CD4-positive, alpha-beta T cell (primary cell): ENCODE measurements at regions not wholly inside any gene's neighbourhood (a gene's known extent, or its start where the extent isn't known, plus 50 kb on each side); places are given as distances from the start of the nearest gene placed in this dataset.

Source experiments
- ATAC-seq: fragments of 200-7000 bp; cut with Tn5 transposase; one replicate; pipeline ENCODE4 v1.10.0; 2022; ENCODE audit warnings: mild to moderate bottlenecking; ENCODE audit not compliant: poor library complexity
- CTCF ChIA-PET: fragments of 350-600 bp; sonication (Branson Sonifier 250); formaldehyde crosslinking; loops from one replicate; lab custom pipeline; 2021; ENCODE audit warnings: antibody characterized with exemption, inconsistent platforms; lab: Charles Lee
- POLR2A ChIA-PET: fragments of 350-600 bp; sonication (Branson Sonifier 250); formaldehyde crosslinking; loops from one replicate; lab custom pipeline; 2021; ENCODE audit warnings: antibody characterized with exemption, inconsistent platforms; lab: Charles Lee
- DNase-seq, 14 experiments: peaks; one replicate each; pipeline ENCODE4 v3.0.0-alpha.2; 2013 to 2020; ENCODE audit warnings: mixed read lengths in 2 of 14
- H3K27ac ChIP-seq, 2 donors: one replicate each; pipeline versions ENCODE4 v1.5.1 to v1.7.0; 2013; ENCODE audit warnings: low read length in 2 of 2, low read depth in 1 of 2, mild to moderate bottlenecking in 1 of 2
- H3K27me3 ChIP-seq, 2 experiments: 1 replicate in 1 of 2; 2 replicates in 1 of 2; pipeline versions ENCODE4 v1.6.1 to v1.7.0; 2013; ENCODE audit warnings: low read length in 2 of 2, control low read depth in 1 of 2, mild to moderate bottlenecking in 1 of 2, moderate library complexity in 1 of 2; ENCODE audit not compliant: insufficient read depth in 2 of 2, control insufficient read depth in 1 of 2
- H3K36me3 ChIP-seq: one replicate; pipeline ENCODE4 v1.6.1; 2013; ENCODE audit warnings: low read length, control low read depth; ENCODE audit not compliant: insufficient read depth
- H3K4me1 ChIP-seq: one replicate; pipeline ENCODE4 v1.6.1; 2013; ENCODE audit warnings: low read length, control low read depth; ENCODE audit not compliant: insufficient read depth
- H3K4me3 ChIP-seq: one replicate; pipeline ENCODE4 v1.5.1; 2013; ENCODE audit warnings: mild to moderate bottlenecking, low read length, moderate library complexity
- H3K9me3 ChIP-seq, 2 experiments: 1 replicate in 1 of 2; 2 replicates in 1 of 2; pipeline versions ENCODE4 v1.6.1 to v1.7.0; 2013; ENCODE audit warnings: low read length in 2 of 2, mild to moderate bottlenecking in 2 of 2, control low read depth in 1 of 2, moderate library complexity in 1 of 2; ENCODE audit not compliant: control insufficient read depth in 1 of 2, insufficient read depth in 1 of 2
- H3K27ac Mint-ChIP-seq: one replicate; pipeline ENCODE4 v1.8.0; 2020; ENCODE audit warnings: mixed read lengths
- H3K27me3 Mint-ChIP-seq: one replicate; pipeline ENCODE4 v1.8.0; 2021; ENCODE audit warnings: mixed read lengths
- H3K36me3 Mint-ChIP-seq: one replicate; pipeline ENCODE4 v1.8.0; 2021; ENCODE audit warnings: low read depth, mixed read lengths
- H3K4me1 Mint-ChIP-seq: one replicate; pipeline ENCODE4 v1.8.0; 2021; ENCODE audit warnings: low read depth, mixed read lengths
- H3K4me3 Mint-ChIP-seq: one replicate; pipeline ENCODE4 v1.8.0; 2020; ENCODE audit warnings: mild to moderate bottlenecking, mixed read lengths
- H3K9me3 Mint-ChIP-seq: one replicate; pipeline ENCODE4 v1.8.0; 2020; ENCODE audit warnings: mixed read lengths
- intact Hi-C, 2 experiments: fragments of 100-400 bp; cut with DNase I in 1 of 2; cut with micrococcal nuclease in 1 of 2; formaldehyde crosslinking; loops; one replicate each; pipeline versions ENCODE4 v1.15.1 to v1.9.0; 2023 to 2025; cut with DNase I, micrococcal nuclease
- TF ChIP-seq, protein P1 (sequence below): fragments of 200-600 bp; IDR thresholded peaks from one replicate; pipeline ENCODE4 v1.8.0; 2022; ENCODE audit warnings: antibody characterized with exemption, mild to moderate bottlenecking

DNA sequence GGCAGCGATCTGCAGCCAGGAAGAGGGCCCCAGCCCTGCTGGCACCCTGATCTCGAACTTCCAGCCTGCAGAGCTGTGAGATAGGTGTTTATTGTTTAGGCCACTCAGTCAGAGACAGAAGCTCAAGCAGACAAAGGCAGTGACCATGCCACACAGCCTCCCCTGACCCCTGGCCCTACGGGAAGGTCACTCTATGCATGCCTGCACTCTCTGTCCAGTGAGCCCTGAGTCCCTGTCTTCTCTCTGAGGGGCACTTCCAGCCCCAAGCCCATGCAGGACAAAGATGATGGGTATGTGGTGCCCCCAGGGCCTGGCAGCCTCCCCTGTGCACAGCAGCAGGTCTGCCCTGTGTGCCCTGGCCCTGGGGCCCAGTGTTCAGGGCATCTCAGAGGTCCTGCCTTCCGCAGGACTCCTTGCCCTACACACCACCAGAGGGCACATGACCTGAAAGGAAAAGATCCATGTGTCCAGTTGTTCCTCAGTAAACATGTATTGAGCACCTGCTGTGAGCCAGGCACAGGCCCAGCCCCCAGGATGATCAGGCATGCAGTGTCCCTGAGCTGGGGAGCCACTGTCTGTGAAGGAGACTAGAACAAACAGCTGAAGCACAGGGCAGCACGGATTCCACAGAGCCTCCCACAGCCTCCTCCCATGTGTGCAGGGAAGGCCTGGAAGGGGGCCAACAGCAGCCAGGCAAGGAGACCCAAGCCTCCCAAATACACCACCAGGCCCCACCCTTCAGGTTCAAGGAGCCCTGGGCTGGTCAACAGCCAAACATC is 109.3 kb downstream of the ATPSCKMT start:
- H3K36me3 Mint-ChIP-seq, result no peaks in the 10 kb centered on the region
- Histone ChIP-seq H3K27me3 (no peaks in the 10 kb centered on the region), H3K36me3 (no peaks in the 10 kb centered on the region), H3K4me3 (no peak overlapping the region), H3K9me3 (peaks cover 0 to 15% of the 10 kb centered on the region in 2 experiments), H3K4me1 (no peaks in the 10 kb centered on the region), H3K27ac (no peak overlapping the region)
- H3K4me1 Mint-ChIP-seq, result no peaks in the 10 kb centered on the region
- intact Hi-C loops, result no loop called here
- H3K27ac Mint-ChIP-seq, result no peak overlapping the region
- no peak for ATAC-seq
- TF ChIP-seq, protein P1, sequence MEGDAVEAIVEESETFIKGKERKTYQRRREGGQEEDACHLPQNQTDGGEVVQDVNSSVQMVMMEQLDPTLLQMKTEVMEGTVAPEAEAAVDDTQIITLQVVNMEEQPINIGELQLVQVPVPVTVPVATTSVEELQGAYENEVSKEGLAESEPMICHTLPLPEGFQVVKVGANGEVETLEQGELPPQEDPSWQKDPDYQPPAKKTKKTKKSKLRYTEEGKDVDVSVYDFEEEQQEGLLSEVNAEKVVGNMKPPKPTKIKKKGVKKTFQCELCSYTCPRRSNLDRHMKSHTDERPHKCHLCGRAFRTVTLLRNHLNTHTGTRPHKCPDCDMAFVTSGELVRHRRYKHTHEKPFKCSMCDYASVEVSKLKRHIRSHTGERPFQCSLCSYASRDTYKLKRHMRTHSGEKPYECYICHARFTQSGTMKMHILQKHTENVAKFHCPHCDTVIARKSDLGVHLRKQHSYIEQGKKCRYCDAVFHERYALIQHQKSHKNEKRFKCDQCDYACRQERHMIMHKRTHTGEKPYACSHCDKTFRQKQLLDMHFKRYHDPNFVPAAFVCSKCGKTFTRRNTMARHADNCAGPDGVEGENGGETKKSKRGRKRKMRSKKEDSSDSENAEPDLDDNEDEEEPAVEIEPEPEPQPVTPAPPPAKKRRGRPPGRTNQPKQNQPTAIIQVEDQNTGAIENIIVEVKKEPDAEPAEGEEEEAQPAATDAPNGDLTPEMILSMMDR, result no peak
- DNase-seq, result no peak
- no peaks in the 10 kb centered on the region for H3K9me3 Mint-ChIP-seq
- ChIA-PET CTCF (no interaction called here), POLR2A (no interaction called here)
- H3K27me3 Mint-ChIP-seq, result no peaks in the 10 kb centered on the region
- H3K4me3 Mint-ChIP-seq, result no peak overlapping the region

DNA sequence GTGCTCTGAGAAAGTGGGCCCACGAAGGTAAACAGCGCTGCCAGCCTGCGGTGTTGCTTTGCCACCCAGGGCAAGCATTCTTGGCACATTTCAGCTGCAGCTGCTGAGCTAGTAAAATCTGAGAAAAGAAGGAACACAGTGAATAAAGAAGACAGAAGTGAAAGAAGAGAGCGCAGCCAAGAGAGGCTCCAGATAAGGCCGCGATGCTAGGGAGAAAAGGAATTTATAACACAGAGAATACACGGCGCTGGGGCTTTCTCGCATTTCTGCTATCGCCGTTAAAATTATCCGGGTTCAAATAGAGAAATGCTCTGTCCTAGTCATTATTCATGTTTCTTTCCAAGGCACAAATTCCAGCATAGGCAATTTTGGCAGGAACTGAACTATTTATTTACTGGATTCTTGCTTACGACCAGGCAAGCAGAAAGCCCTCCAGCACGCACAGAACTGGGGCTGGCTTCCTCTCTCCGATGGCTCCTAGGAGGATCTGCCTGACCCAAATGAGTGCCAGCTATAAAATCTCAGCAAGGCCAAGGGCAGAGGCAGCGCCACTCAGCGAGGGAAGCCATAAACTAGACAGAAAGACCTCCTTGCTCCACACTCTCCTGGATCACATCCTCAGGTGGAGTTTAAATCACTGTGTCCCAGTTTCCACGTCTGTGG is 111.2 kb downstream of the ATPSCKMT start:
- no peaks in the 10 kb centered on the region for H3K36me3 Mint-ChIP-seq
- no peaks in the 10 kb centered on the region for H3K27me3 Mint-ChIP-seq
- H3K27ac Mint-ChIP-seq, result no peak overlapping the region
- DNase-seq, result no peak
- ChIA-PET POLR2A (no interaction called here), CTCF (no interaction called here)
- no peak overlapping the region for H3K4me3 ChIP-seq
- H3K4me1 Mint-ChIP-seq, result no peaks in the 10 kb centered on the region
- intact Hi-C loops, result no loop called here
- no peaks in the 10 kb centered on the region for H3K27me3 ChIP-seq
- ATAC-seq, result no peak
- H3K9me3 ChIP-seq, result peaks cover 0 to 15% of the 10 kb centered on the region in 2 experiments
- TF ChIP-seq, protein P1, result no peak
- no peaks in the 10 kb centered on the region for H3K4me1 ChIP-seq
- no peak overlapping the region for H3K27ac ChIP-seq
- H3K4me3 Mint-ChIP-seq, result no peak overlapping the region
- no peaks in the 10 kb centered on the region for H3K9me3 Mint-ChIP-seq
- no peaks in the 10 kb centered on the region for H3K36me3 ChIP-seq

DNA sequence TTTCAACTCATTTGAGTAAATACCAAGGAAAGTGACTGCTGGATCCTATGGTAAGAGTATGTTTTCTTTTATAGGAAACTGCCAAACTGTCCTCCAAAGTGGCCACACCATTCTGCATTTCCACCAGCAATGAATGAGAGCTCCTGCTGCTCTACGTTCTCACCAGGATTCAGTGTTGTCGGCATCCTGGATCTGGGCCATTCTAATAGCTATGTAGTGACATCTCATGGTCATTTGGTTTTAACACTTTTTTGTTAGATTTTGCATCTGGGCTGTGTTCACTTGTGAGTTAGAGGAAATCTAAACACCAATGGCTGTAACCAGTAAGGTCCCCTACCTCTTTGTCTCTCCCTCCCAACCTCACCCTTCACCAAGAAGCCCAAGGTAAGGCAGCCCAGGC is 115.9 kb downstream of the ATPSCKMT start:
- no peaks in the 10 kb centered on the region for H3K36me3 Mint-ChIP-seq

More for the DNA sequence above, 115.9 kb downstream of the ATPSCKMT start:
- peaks cover 0 to 6% of the 10 kb centered on the region in 2 experiments for H3K9me3 ChIP-seq
- no peaks in the 10 kb centered on the region for H3K27me3 ChIP-seq
- Mint-ChIP-seq H3K27me3 (no peaks in the 10 kb centered on the region), H3K27ac (no peak overlapping the region), H3K9me3 (peaks cover 6% of the 10 kb centered on the region), H3K4me3 (no peak overlapping the region), H3K4me1 (no peaks in the 10 kb centered on the region)
- H3K36me3 ChIP-seq, result no peaks in the 10 kb centered on the region
- DNase-seq (no peak), ATAC-seq (no peak)
- CTCF ChIA-PET, result no interaction called here
- H3K27ac ChIP-seq, result no peak overlapping the region
- POLR2A ChIA-PET, result no interaction called here
- TF ChIP-seq, protein P1, result no peak
- no peaks in the 10 kb centered on the region for H3K4me1 ChIP-seq
- H3K4me3 ChIP-seq, result no peak overlapping the region
- intact Hi-C loops, result no loop called here
